Kidney (tissue), 13 donors: ENCODE measurements at regions not wholly inside any gene's neighbourhood (a gene's known extent, or its start where the extent isn't known, plus 50 kb on each side); places are given as distances from the start of the nearest gene placed in this dataset.
A peak's percentile ranks its signal among the peaks of the same experiment; 100 is the strongest.

Experiments used
- DNase-seq, 5 donors: peaks; one replicate each; pipeline ENCODE4 v3.0.0-alpha.2; 2013 to 2020
- FAIRE-seq: peaks from 2 replicates; lab custom pipeline; 2012; peaks lifted over from hg19 to GRCh38; lab: Jason Lieb, UNC
- H3K27ac ChIP-seq, 2 donors: one replicate each; pipeline ENCODE4 v1.7.0; 2013; ENCODE audit warnings: low read depth in 2 of 2, low read length in 2 of 2, inconsistent platforms in 1 of 2
- H3K27me3 ChIP-seq: one replicate; pipeline ENCODE4 v1.7.1; 2013; ENCODE audit warnings: low read length, inconsistent platforms; ENCODE audit not compliant: control insufficient read depth, insufficient read depth
- H3K36me3 ChIP-seq, 3 donors: one replicate each; pipeline versions ENCODE4 v1.7.0 to v1.7.1; 2013; ENCODE audit warnings: low read length in 3 of 3, control low read depth in 1 of 3, inconsistent platforms in 1 of 3; ENCODE audit not compliant: insufficient read depth in 3 of 3, control insufficient read depth in 2 of 3
- H3K4me1 ChIP-seq, 3 donors: one replicate each; pipeline versions ENCODE4 v1.7.0 to v1.7.1; 2013; ENCODE audit warnings: low read length in 3 of 3, inconsistent platforms in 1 of 3, low read depth in 1 of 3; ENCODE audit not compliant: control insufficient read depth in 2 of 3, insufficient read depth in 2 of 3
- H3K4me3 ChIP-seq, 3 donors: one replicate each; pipeline versions ENCODE4 v1.7.0 to v1.8.1; 2013; ENCODE audit warnings: low read length in 3 of 3, control low read depth in 1 of 3, inconsistent platforms in 1 of 3
- H3K9ac ChIP-seq, 3 donors: one replicate each; pipeline versions ENCODE4 v1.7.0 to v1.7.1; 2013; ENCODE audit warnings: low read length in 3 of 3, control low read depth in 1 of 3, inconsistent platforms in 1 of 3
- H3K9me3 ChIP-seq, 3 donors: one replicate each; pipeline versions ENCODE4 v1.7.0 to v1.7.1; 2013; ENCODE audit warnings: low read length in 3 of 3, control low read depth in 1 of 3, inconsistent platforms in 1 of 3; ENCODE audit not compliant: control insufficient read depth in 2 of 3, insufficient read depth in 1 of 3
- intact Hi-C: fragments of 100-400 bp; cut with DNase I; formaldehyde crosslinking; loops from one replicate; pipeline ENCODE4 v1.11.1; 2022
- TF ChIP-seq, protein P1 (sequence below): IDR thresholded peaks from 3 replicates; pipeline ENCODE4 v1.5.1; 2012; ENCODE audit warnings: mild to moderate bottlenecking, moderate library complexity, borderline replicate concordance; ENCODE audit not compliant: insufficient read depth; ENCODE audit errors: extremely low read depth
- donor health status: control.
- donor health status: control.
- donor health status: control.
- donor health status: control.
- donor health status: control.
- donor health status: DM: yes; HTN: yes; CAD: no.
- donor health status: Normal renal cell carcinoma (clear cell type).

DNA sequence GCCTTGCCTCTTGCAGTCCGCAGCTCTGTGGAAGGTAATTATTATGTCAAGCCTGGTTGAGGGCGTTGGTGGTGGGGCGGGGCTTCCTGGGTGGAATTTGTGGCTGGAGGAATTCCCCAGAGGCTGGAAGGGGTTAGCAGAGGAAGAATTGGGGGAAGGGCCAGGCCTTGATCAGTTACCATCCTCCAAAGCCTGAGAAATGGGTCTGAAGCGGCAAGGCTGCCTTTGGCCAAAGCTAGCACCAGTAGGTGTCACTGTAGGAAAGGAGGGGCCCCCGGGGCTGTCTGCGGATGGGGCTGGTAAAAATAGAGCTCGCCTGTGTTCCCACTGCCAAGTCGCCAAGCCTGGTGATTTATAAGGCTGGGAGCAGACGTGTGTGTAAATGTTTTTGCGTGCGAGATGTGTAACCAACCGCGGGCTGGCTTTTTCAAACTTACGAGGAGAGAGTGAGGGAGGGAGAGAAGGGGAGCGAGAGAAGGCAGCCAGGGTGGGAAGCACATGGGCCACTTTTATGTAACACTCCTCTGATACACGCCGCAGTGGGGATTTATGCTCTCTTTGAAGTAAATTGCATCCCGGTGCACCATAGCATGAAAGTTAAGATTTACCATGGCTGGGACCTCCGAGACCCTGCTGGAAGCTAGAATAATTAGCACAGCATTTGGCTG, 367.0 kb downstream of the BCOR start:
- TF ChIP-seq, protein P1, sequence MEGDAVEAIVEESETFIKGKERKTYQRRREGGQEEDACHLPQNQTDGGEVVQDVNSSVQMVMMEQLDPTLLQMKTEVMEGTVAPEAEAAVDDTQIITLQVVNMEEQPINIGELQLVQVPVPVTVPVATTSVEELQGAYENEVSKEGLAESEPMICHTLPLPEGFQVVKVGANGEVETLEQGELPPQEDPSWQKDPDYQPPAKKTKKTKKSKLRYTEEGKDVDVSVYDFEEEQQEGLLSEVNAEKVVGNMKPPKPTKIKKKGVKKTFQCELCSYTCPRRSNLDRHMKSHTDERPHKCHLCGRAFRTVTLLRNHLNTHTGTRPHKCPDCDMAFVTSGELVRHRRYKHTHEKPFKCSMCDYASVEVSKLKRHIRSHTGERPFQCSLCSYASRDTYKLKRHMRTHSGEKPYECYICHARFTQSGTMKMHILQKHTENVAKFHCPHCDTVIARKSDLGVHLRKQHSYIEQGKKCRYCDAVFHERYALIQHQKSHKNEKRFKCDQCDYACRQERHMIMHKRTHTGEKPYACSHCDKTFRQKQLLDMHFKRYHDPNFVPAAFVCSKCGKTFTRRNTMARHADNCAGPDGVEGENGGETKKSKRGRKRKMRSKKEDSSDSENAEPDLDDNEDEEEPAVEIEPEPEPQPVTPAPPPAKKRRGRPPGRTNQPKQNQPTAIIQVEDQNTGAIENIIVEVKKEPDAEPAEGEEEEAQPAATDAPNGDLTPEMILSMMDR: peak; percentile 54
- H3K4me3 ChIP-seq: no peak overlapping the region
- H3K36me3 ChIP-seq: no peaks in the 10 kb centered on the region
- DNase-seq (peak; percentile 85 to 94 (median 87)), FAIRE-seq (no peak)
- H3K9me3 ChIP-seq: peaks cover 0 to 2% (median 0%) of the 10 kb centered on the region in 3 donors
- no peak overlapping the region for H3K9ac ChIP-seq
- peak overlapping the region in 1 of 2 donors; percentile 3 for H3K27ac ChIP-seq
- intact Hi-C loops: no loop called here
- no peaks in the 10 kb centered on the region for H3K27me3 ChIP-seq
- peaks cover 3 to 24% (median 12%) of the 10 kb centered on the region in 3 donors for H3K4me1 ChIP-seq

DNA sequence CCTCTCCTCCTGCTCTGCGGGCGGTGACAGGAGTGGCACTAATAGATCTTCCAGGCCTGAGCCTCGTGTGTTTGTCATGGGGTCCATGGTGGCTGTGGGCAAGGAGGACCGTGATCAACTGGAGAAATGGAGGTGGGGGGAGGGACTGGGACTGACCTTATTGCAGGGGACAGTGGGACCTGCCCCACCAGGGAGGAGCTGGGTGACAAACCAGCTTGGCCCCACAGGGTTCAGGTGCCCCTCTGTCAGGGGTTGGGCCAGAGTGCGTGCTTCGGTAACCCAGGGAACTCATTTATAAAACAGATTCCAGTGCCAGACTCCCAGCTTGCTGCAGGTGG, 366.5 kb downstream of the BCOR start:
- DNase-seq (no peak), FAIRE-seq (no peak)

DNA sequence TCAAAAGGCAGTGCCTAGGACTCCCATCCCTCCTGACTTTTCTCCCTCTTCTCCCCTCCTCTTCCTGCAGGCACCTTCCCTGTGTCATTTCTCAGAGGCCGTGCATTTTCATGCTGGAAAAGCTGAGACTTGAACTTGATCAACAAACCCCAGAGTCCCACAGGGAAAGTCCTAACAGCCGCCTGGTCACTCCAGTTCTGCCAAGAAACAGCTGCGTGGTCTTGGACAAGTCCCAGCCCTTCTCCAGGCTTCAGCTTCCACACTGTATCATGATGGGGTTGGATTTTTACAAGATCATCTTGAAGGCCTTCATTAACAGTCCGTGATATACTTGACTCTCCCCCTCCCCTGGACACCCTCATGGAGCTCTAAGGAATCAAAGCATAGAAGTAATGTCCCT, 366.0 kb downstream of the BCOR start:
- peaks cover 0 to 2% (median 0%) of the 10 kb centered on the region in 3 donors for H3K9me3 ChIP-seq
- no peaks in the 10 kb centered on the region for H3K27me3 ChIP-seq
- FAIRE-seq (no peak), DNase-seq (peak in 1 of 5 donors; percentile 38)
- no peaks in the 10 kb centered on the region for H3K36me3 ChIP-seq
- intact Hi-C loops: no loop called here
- H3K4me1 ChIP-seq: peaks cover 3 to 27% (median 16%) of the 10 kb centered on the region in 3 donors
- no peak overlapping the region for H3K9ac ChIP-seq
- TF ChIP-seq, protein P1: no peak
- no peak overlapping the region for H3K4me3 ChIP-seq
- H3K27ac ChIP-seq: no peak overlapping the region

More for the DNA sequence above, 366.5 kb downstream of the BCOR start:
- TF ChIP-seq, protein P1: no peak
- Histone ChIP-seq H3K9ac (no peak overlapping the region), H3K4me3 (no peak overlapping the region), H3K27ac (peak overlapping the region in 1 of 2 donors; percentile 3), H3K4me1 (peaks cover 3 to 27% (median 12%) of the 10 kb centered on the region in 3 donors), H3K9me3 (peaks cover 0 to 2% (median 0%) of the 10 kb centered on the region in 3 donors), H3K36me3 (no peaks in the 10 kb centered on the region), H3K27me3 (no peaks in the 10 kb centered on the region)
- intact Hi-C loops: no loop called here

DNA sequence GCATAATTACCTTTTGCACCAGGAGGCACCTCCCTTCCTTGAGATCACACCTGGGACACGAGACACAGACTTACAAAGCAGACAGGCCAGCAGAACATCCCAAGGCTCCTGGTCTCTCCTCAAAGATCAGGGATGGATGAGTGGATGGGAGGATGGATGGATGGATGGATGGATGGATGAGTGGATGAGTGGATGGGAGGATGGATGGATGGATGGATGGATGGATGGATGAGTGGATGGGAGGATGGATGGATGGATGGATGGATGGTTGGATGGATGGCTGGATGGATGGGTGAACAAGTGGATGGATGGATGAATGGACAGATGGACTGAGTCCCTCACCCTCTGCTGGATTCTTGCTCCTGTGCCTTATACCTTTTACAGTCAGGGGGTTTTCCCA, 364.0 kb downstream of the BCOR start:
- no peaks in the 10 kb centered on the region for H3K36me3 ChIP-seq
- intact Hi-C loops: no loop called here

More for the DNA sequence above, 364.0 kb downstream of the BCOR start:
- no peak for DNase-seq
- Histone ChIP-seq H3K9ac (no peak overlapping the region), H3K27ac (no peak overlapping the region), H3K4me3 (no peak overlapping the region), H3K4me1 (peaks cover 0 to 21% (median 13%) of the 10 kb centered on the region in 3 donors), H3K27me3 (no peaks in the 10 kb centered on the region), H3K9me3 (peaks cover 0 to 1% (median 0%) of the 10 kb centered on the region in 3 donors)
- no peak for FAIRE-seq
- TF ChIP-seq, protein P1: no peak
